WERI-Rb-1 (cell line): ENCODE measurements at regions not wholly inside any gene's neighbourhood (a gene's known extent, or its start where the extent isn't known, plus 50 kb on each side); places are given as distances from the start of the nearest gene placed in this dataset.
A peak's percentile ranks its signal among the peaks of the same experiment; 100 is the strongest.
"Not testable (repeated sequence)": the region's sequence is repeated elsewhere in the genome, so short reads cannot be mapped to it uniquely, and the experiment has no call there.

Experiments
- DNase-seq: peaks from one replicate; pipeline ENCODE4 v3.0.0-alpha.2; 2020
- H3K27ac ChIP-seq: fragments of 250-450 bp; sonication (Bioruptor Pico); 2 replicates; pipeline ENCODE4 v1.5.1; 2020; ENCODE audit warnings: mild to moderate bottlenecking, moderate library complexity
- H3K27me3 ChIP-seq: fragments of 250-450 bp; sonication (Bioruptor Pico); 2 replicates; pipeline ENCODE4 v1.5.1; 2021; ENCODE audit warnings: mild to moderate bottlenecking, low read depth, moderate library complexity; ENCODE audit not compliant: insufficient read depth, severe bottlenecking
- H3K36me3 ChIP-seq: fragments of 250-450 bp; sonication (Bioruptor Pico); 2 replicates; pipeline ENCODE4 v1.5.1; 2020; ENCODE audit warnings: mild to moderate bottlenecking, moderate library complexity
- H3K4me3 ChIP-seq: 2 replicates; pipeline ENCODE4 v1.5.1; 2011; ENCODE audit warnings: low read depth, mild to moderate bottlenecking, control low read depth, low read length
- H3K9me3 ChIP-seq: fragments of 250-450 bp; sonication (Bioruptor Pico); 2 replicates; pipeline ENCODE4 v1.5.1; 2021; ENCODE audit warnings: mild to moderate bottlenecking, moderate library complexity; ENCODE audit not compliant: severe bottlenecking
- TF ChIP-seq, protein P1 (sequence below): IDR thresholded peaks from 2 replicates; pipeline ENCODE4 v1.5.1; 2011; ENCODE audit warnings: low read depth, mild to moderate bottlenecking, control low read depth, inconsistent platforms, low read length

GRCh38 chr5:85549836-85550599 is 1067.7 kb upstream of the COX7C start:
- Histone ChIP-seq H3K27me3 (no peaks in the 10 kb centered on the region), H3K36me3 (no peaks in the 10 kb centered on the region), H3K4me3 (no peak overlapping the region), H3K9me3 (no peaks in the 10 kb centered on the region), H3K27ac (no peak overlapping the region)
- TF ChIP-seq, protein P1, sequence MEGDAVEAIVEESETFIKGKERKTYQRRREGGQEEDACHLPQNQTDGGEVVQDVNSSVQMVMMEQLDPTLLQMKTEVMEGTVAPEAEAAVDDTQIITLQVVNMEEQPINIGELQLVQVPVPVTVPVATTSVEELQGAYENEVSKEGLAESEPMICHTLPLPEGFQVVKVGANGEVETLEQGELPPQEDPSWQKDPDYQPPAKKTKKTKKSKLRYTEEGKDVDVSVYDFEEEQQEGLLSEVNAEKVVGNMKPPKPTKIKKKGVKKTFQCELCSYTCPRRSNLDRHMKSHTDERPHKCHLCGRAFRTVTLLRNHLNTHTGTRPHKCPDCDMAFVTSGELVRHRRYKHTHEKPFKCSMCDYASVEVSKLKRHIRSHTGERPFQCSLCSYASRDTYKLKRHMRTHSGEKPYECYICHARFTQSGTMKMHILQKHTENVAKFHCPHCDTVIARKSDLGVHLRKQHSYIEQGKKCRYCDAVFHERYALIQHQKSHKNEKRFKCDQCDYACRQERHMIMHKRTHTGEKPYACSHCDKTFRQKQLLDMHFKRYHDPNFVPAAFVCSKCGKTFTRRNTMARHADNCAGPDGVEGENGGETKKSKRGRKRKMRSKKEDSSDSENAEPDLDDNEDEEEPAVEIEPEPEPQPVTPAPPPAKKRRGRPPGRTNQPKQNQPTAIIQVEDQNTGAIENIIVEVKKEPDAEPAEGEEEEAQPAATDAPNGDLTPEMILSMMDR = no peak
- no peak for DNase-seq

DNA sequence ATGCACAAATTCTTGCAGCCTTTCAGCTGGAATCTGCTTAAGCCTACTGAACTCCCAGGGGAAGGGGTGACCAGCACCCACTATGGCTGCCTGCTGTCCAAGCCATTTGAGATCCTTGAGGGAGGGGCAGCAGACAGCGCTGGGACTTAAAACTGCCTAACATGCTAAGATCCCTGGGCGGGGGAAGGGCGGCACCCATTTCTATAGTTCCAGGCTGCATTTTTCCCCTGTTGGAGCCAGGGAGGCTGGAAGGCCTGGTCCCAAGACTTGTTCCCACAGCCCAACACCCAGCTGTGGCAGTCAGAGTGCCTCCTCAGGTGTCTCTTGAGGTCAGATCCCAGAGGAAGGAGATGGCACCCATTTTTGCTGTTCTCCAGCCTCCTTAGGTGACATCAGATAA is 1061.3 kb upstream of the COX7C start:
- H3K4me3 ChIP-seq = no peak overlapping the region
- no peak for DNase-seq
- H3K9me3 ChIP-seq = no peaks in the 10 kb centered on the region
- TF ChIP-seq, protein P1 = no peak
- no peaks in the 10 kb centered on the region for H3K27me3 ChIP-seq
- no peaks in the 10 kb centered on the region for H3K36me3 ChIP-seq
- H3K27ac ChIP-seq = no peak overlapping the region

DNA sequence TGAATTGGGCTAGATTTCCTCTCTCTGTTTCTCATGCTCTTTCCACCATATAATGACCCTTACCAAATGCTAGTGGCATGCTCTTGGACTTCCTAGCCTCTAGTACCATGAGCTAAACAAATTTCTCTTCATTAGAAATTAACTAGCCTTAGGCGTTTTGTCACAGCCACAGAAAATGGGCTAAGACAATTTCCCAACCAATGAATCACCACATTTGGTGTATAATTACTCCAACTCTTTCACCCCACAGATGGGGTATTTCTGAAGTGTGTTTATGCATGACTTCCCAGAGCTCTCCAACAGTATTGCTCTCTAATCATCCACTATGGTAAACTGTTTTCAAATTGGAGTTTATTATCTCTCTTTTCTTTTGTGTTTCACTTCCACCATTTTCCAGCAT is 1041.1 kb upstream of the COX7C start:
- H3K4me3 ChIP-seq = no peak overlapping the region
- H3K9me3 ChIP-seq = no peaks in the 10 kb centered on the region
- TF ChIP-seq, protein P1 = no peak
- no peak overlapping the region for H3K27ac ChIP-seq
- no peaks in the 10 kb centered on the region for H3K27me3 ChIP-seq
- H3K36me3 ChIP-seq = no peaks in the 10 kb centered on the region
- DNase-seq = no peak

DNA sequence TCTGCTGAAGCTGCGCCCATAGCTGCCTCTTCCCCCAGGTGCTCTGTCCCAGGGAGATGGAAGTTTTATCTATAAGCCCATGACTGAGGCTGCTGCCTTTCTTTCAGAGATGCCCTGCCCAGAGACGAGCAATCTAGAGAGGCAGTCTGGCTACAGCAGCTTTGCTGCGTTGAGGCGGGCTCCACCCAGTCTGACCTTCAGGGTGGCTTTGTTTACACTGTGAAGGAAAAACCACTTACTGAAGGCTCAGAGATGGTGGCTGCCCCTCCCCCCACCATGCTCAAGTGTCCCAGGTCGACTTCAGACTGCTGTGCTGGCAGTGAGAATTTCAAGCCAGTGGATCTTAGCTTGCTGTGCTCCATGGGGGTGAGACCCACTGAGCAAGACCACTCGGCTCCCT is 1029.9 kb upstream of the COX7C start:
- DNase-seq = peak; percentile 36
- not testable (repeated sequence) for H3K27me3 ChIP-seq, H3K4me3 ChIP-seq, H3K27ac ChIP-seq, H3K9me3 ChIP-seq, H3K36me3 ChIP-seq

GRCh38 chr5:85588268-85588667 is 1029.5 kb upstream of the COX7C start:
- not testable (repeated sequence) for H3K27ac ChIP-seq, DNase-seq, H3K36me3 ChIP-seq, H3K4me3 ChIP-seq, H3K9me3 ChIP-seq, H3K27me3 ChIP-seq

DNA sequence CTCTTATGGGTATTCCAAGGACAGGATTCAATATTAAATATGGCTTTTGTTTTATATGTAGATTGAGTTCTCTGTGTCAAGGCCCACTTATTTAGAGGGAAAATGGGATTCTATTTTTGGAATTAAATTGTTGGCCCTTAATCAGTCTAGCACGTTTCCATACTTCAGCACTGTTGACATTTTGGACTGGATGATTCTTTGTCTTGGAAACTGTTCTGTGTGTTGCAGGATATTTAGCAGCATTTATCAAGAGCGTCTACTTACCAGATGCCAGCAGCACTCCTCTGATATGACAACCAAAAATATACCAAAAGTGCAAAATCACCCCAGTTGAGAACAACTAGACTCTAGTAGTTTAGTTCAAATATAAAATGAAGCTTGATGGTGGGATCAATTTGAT is 1027.0 kb upstream of the COX7C start:
- Histone ChIP-seq H3K27ac (no peak overlapping the region), H3K36me3 (no peaks in the 10 kb centered on the region), H3K9me3 (no peaks in the 10 kb centered on the region), H3K4me3 (no peak overlapping the region), H3K27me3 (no peaks in the 10 kb centered on the region)
- DNase-seq = no peak
- TF ChIP-seq, protein P1 = no peak

GRCh38 chr5:85591311-85591710 is 1026.4 kb upstream of the COX7C start:
- H3K9me3 ChIP-seq = no peaks in the 10 kb centered on the region
- no peak overlapping the region for H3K4me3 ChIP-seq
- H3K27me3 ChIP-seq = no peaks in the 10 kb centered on the region
- H3K36me3 ChIP-seq = no peaks in the 10 kb centered on the region
- DNase-seq = no peak
- no peak overlapping the region for H3K27ac ChIP-seq
- TF ChIP-seq, protein P1 = no peak
